ENCODE measurements at regions not wholly inside any gene's neighbourhood (a gene's known extent, or its start where the extent isn't known, plus 50 kb on each side); places are given as distances from the start of the nearest gene placed in this dataset.

- in situ Hi-C loops (cut with MboI; ENCODE audit: low sequenced_read_pairs in 4 of 4) (no loop called here), intact Hi-C loops (cut with DNase I; ENCODE audit: low total_unique reads) (no loop called here)
- Histone ChIP-seq H3K27ac (no peak overlapping the region), H3K27me3 (peaks cover 0 to 10% (median 0%) of the 10 kb centered on the region in 3 donors), H3K9me3 (no peaks in the 10 kb centered on the region), H3K4me1 (no peaks in the 10 kb centered on the region), H3K4me3 (no peak overlapping the region), H3K36me3 (no peaks in the 10 kb centered on the region)
- DNase-seq: no peak
- ATAC-seq: no peak
- no peak for TF ChIP-seq POLR2A (IDR thresholded peaks at IDR 0.05)
- no peak for TF ChIP-seq CTCF (IDR thresholded peaks at IDR 0.05 in 4 of 5, conservative IDR thresholded peaks at IDR 0.05 in 1 of 5)
These were observed 107.3 kb upstream of the OLIG3 start for GRCh38 chr6:137601471-137601870.

- Histone ChIP-seq H3K36me3 (no peaks in the 10 kb centered on the region), H3K9me3 (no peaks in the 10 kb centered on the region), H3K4me1 (no peaks in the 10 kb centered on the region), H3K27ac (no peak overlapping the region), H3K4me3 (no peak overlapping the region), H3K27me3 (peaks cover 0 to 10% (median 0%) of the 10 kb centered on the region in 3 donors)
- ATAC-seq (no peak), DNase-seq (no peak)
- no peak for TF ChIP-seq CTCF (IDR thresholded peaks at IDR 0.05 in 4 of 5, conservative IDR thresholded peaks at IDR 0.05 in 1 of 5)
- TF ChIP-seq POLR2A (IDR thresholded peaks at IDR 0.05): no peak
- intact Hi-C loops (cut with DNase I; ENCODE audit: low total_unique reads): no loop called here
- in situ Hi-C loops (cut with MboI; ENCODE audit: low sequenced_read_pairs in 4 of 4): no loop called here
These were observed 108.4 kb upstream of the OLIG3 start for GRCh38 chr6:137602313-137603197.

- no peaks in the 10 kb centered on the region for H3K27me3 ChIP-seq
- no peak overlapping the region for H3K27ac ChIP-seq
- no peak overlapping the region for H3K4me3 ChIP-seq
- no peak for ATAC-seq
- no peak for DNase-seq
- TF ChIP-seq POLR2A (IDR thresholded peaks at IDR 0.05) (no peak), CTCF (IDR thresholded peaks at IDR 0.05 in 4 of 5, conservative IDR thresholded peaks at IDR 0.05 in 1 of 5) (no peak)
- no peaks in the 10 kb centered on the region for H3K4me1 ChIP-seq
- no peaks in the 10 kb centered on the region for H3K9me3 ChIP-seq
- intact Hi-C loops (cut with DNase I; ENCODE audit: low total_unique reads): no loop called here
- in situ Hi-C loops (cut with MboI; ENCODE audit: low sequenced_read_pairs in 4 of 4): no loop called here
- H3K36me3 ChIP-seq: no peaks in the 10 kb centered on the region
These were observed 116.5 kb upstream of the OLIG3 start for GRCh38 chr6:137610702-137611101.

- in situ Hi-C loops (cut with MboI; ENCODE audit: low sequenced_read_pairs in 4 of 4): no loop called here
- Histone ChIP-seq H3K27ac (no peak overlapping the region), H3K9me3 (no peaks in the 10 kb centered on the region), H3K4me1 (no peaks in the 10 kb centered on the region), H3K27me3 (no peaks in the 10 kb centered on the region), H3K4me3 (no peak overlapping the region), H3K36me3 (no peaks in the 10 kb centered on the region)
- TF ChIP-seq POLR2A (IDR thresholded peaks at IDR 0.05) (no peak), CTCF (IDR thresholded peaks at IDR 0.05 in 4 of 5, conservative IDR thresholded peaks at IDR 0.05 in 1 of 5) (no peak)
- intact Hi-C loops (cut with DNase I; ENCODE audit: low total_unique reads): no loop called here
- DNase-seq: no peak
- ATAC-seq: no peak
These were observed 129.1 kb upstream of the OLIG3 start for GRCh38 chr6:137623293-137623692.
